ENCODE measurements at regions not wholly inside any gene's neighbourhood (a gene's known extent, or its start where the extent isn't known, plus 50 kb on each side); places are given as distances from the start of the nearest gene placed in this dataset.

DNA sequence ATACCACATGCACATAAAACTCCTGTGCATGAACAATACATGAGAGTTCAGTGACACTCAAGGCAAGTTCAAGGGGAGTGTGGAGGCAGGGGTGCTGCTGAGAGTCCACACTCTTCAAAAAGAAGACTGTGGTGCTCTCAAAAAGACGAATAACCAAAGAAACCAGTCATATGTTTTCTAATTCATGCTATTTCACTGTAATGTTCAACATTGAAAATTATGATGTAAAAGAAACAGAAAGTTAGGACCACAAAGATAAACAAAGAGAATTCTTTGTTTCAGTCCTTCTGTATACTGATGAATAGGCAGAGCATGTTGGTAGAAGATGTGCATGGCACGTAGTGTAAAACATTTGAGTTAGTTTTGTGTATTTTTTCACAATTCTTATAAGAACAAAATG lies 864.2 kb upstream of the LRATD1 start:
- DNase-seq (no peak), ATAC-seq (no peak), FAIRE-seq (no peak)
- Histone ChIP-seq H3K9me3 (no peaks in the 10 kb centered on the region), H3K4me3 (no peak overlapping the region), H3K27me3 (no peaks in the 10 kb centered on the region), H3K36me3 (no peaks in the 10 kb centered on the region), H3K27ac (no peak overlapping the region), H3K4me1 (no peaks in the 10 kb centered on the region)
- 61 to 65% methylated on average over 2 of the region's 2 CpGs for WGBS, 2 donors
- intact Hi-C loops (cut with DNase I): no loop called here
- TF ChIP-seq, protein P1, sequence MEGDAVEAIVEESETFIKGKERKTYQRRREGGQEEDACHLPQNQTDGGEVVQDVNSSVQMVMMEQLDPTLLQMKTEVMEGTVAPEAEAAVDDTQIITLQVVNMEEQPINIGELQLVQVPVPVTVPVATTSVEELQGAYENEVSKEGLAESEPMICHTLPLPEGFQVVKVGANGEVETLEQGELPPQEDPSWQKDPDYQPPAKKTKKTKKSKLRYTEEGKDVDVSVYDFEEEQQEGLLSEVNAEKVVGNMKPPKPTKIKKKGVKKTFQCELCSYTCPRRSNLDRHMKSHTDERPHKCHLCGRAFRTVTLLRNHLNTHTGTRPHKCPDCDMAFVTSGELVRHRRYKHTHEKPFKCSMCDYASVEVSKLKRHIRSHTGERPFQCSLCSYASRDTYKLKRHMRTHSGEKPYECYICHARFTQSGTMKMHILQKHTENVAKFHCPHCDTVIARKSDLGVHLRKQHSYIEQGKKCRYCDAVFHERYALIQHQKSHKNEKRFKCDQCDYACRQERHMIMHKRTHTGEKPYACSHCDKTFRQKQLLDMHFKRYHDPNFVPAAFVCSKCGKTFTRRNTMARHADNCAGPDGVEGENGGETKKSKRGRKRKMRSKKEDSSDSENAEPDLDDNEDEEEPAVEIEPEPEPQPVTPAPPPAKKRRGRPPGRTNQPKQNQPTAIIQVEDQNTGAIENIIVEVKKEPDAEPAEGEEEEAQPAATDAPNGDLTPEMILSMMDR (IDR thresholded peaks at IDR 0.05): no peak

DNA sequence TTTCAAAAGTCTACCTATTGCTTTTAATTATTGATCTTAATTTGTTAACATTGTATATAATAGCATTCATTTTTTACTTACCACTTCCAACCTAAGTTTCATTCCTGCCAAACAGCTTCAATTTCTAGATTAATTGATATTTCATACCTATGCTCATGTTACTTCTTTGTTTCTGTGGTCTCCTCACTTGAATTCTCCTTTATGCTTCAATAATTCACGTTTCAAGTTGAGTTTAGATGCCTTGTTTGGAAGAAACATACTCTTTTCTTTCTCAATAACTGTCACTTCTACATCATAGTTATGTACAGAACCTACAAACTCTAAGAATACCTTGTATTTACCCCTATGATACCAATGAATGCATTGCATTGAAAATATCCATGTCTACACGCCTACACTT lies 862.2 kb upstream of the LRATD1 start:
- DNase-seq: no peak
- TF ChIP-seq, protein P1 (IDR thresholded peaks at IDR 0.05): no peak
- Histone ChIP-seq H3K36me3 (no peaks in the 10 kb centered on the region), H3K9me3 (no peaks in the 10 kb centered on the region), H3K27me3 (no peaks in the 10 kb centered on the region), H3K4me1 (no peaks in the 10 kb centered on the region), H3K4me3 (no peak overlapping the region), H3K27ac (no peak overlapping the region)
- intact Hi-C loops (cut with DNase I): no loop called here
- ATAC-seq: no peak
- FAIRE-seq: no peak
- 75 to 79% methylated on average over 2 of the region's 2 CpGs for WGBS, 2 donors

DNA sequence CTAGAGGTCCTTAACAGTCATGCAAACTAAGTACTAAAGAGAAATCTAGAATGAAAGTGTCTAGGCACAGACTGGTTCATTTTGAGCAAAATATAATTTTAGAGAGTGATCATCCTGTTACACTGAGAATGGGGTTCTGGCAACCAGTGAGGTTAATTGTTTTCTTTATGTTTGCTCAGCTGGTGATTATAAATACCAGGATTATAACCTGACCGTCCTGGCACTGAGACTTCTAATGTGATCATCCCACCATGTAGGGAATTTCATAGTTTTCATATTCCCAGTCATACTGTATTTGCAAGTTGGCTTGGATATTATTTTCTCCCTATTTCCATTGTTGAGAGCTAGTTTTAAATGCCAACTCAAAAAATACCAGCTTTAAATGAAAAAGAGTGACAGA lies 852.5 kb upstream of the LRATD1 start:
- 9 to 10% methylated on average over 1 of the region's 1 CpG for WGBS, 2 donors

DNA sequence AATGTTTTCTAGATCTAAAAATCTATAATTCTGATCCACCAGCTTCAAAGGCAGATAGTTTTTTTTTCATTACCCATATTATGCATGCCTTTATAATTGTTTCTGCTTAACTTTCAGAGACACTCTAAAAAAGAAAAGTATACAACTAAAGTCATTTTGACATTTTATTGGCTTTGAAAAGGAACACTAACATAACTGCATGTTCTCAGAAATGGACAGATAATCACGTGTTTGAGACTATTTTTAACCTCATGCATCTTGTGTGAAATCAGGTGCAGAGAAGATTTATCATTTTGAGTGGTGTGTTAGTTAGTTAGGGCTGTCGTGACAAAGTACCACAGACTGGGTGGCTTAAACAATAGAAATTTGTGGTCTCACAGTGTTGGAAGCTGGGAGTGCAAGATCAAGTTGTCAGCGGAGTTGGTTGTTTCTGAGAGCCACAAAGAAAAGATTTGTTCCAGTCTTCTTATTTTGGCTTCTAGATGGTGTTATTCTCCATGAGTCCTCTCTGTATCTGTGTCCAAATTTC lies 841.4 kb upstream of the LRATD1 start:
- WGBS, 2 donors: 36 to 38% methylated on average over 3 of the region's 3 CpGs
- DNase-seq: no peak
- intact Hi-C loops (cut with DNase I): no loop called here
- Histone ChIP-seq H3K27ac (no peak overlapping the region), H3K4me3 (no peak overlapping the region), H3K36me3 (no peaks in the 10 kb centered on the region), H3K4me1 (no peaks in the 10 kb centered on the region), H3K27me3 (no peaks in the 10 kb centered on the region), H3K9me3 (no peaks in the 10 kb centered on the region)
- TF ChIP-seq, protein P1 (IDR thresholded peaks at IDR 0.05): no peak
- FAIRE-seq: no peak
- ATAC-seq: no peak

More for the DNA sequence above, 852.5 kb upstream of the LRATD1 start:
- Histone ChIP-seq H3K4me1 (no peaks in the 10 kb centered on the region), H3K4me3 (no peak overlapping the region), H3K9me3 (no peaks in the 10 kb centered on the region), H3K36me3 (no peaks in the 10 kb centered on the region), H3K27ac (no peak overlapping the region), H3K27me3 (no peaks in the 10 kb centered on the region)
- intact Hi-C loops (cut with DNase I): no loop called here
- FAIRE-seq (no peak), DNase-seq (no peak), ATAC-seq (no peak)
- TF ChIP-seq, protein P1 (IDR thresholded peaks at IDR 0.05): no peak

DNA sequence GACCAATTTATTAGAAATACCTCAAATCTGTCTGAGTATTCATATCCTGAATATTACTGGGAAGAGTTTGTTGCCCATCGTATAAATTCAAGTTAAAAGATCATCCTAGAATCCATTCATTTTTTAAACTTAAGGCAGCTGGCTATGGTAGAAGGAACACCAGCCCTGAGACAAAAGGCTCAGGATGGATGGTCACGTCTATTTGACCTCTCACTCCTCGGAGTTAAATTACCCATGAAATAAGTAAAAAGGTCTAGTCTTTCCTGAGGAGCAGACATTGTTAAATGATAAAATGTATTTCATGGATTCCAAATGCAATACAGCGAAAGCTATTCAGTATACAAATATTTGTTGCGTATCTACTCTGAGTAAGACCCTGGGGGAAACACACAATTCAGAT lies 826.0 kb upstream of the LRATD1 start:
- Histone ChIP-seq H3K27ac (no peak overlapping the region), H3K36me3 (no peaks in the 10 kb centered on the region), H3K4me3 (no peak overlapping the region), H3K27me3 (no peaks in the 10 kb centered on the region), H3K9me3 (no peaks in the 10 kb centered on the region), H3K4me1 (no peaks in the 10 kb centered on the region)
- no peak for ATAC-seq
- TF ChIP-seq, protein P1 (IDR thresholded peaks at IDR 0.05): no peak
- intact Hi-C loops (cut with DNase I): no loop called here
- DNase-seq: no peak
- no peak for FAIRE-seq
- WGBS, 2 donors: 94% methylated on average over 5 of the region's 5 CpGs

Measured in pancreas (tissue), 10 donors.